ENCODE measurements at regions not wholly inside any gene's neighbourhood (a gene's known extent, or its start where the extent isn't known, plus 50 kb on each side); places are given as distances from the start of the nearest gene placed in this dataset.

DNA sequence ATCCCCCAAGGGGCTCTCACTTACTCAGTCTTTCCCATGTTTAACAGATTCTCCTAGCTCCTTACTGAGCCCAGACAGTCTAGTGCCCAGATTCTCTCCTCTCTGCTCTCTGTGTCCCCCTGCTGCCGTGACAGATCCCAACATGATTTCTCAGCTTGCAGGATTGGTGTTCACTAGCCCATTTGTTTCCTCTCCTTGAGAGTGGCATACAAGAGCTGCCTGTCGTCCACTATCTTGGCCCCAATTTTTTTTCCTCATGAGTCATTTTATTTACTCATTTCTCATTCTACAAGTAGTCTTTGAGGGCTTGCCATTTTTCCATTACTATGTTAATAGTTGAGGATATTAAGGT lies 199.9 kb upstream of the FN1 start (continued):
- no peak for TF ChIP-seq HMGA1 (CRISPR knock-in tag; conservative IDR thresholded peaks at IDR 0.05)
- TF ChIP-seq, protein P1, sequence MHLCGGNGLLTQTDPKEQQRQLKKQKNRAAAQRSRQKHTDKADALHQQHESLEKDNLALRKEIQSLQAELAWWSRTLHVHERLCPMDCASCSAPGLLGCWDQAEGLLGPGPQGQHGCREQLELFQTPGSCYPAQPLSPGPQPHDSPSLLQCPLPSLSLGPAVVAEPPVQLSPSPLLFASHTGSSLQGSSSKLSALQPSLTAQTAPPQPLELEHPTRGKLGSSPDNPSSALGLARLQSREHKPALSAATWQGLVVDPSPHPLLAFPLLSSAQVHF (CRISPR knock-in tag; IDR thresholded peaks at IDR 0.05), result no peak
- no peak for TF ChIP-seq FOXO1 (CRISPR knock-in tag; IDR thresholded peaks at IDR 0.05)
- TF ChIP-seq ZNF121 (CRISPR knock-in tag; IDR thresholded peaks at IDR 0.05), result no peak
- TF ChIP-seq SALL1 (CRISPR knock-in tag; IDR thresholded peaks at IDR 0.05), result no peak; the same call in 1 of the 2 replicates
- TF ChIP-seq CC2D1A (CRISPR knock-in tag; IDR thresholded peaks at IDR 0.05), result no peak
- TF ChIP-seq ATF7-NPFF (CRISPR knock-in tag; IDR thresholded peaks at IDR 0.05; ENCODE audit: low read depth), result no peak
- TF ChIP-seq FOXJ3 (CRISPR knock-in tag; IDR thresholded peaks at IDR 0.05; ENCODE audit: borderline replicate concordance), result no peak
- peak; percentile 49; the same call in 1 of the 2 replicates for TF ChIP-seq ZNF331 (CRISPR knock-in tag; IDR thresholded peaks at IDR 0.05)
- TF ChIP-seq, protein P2, sequence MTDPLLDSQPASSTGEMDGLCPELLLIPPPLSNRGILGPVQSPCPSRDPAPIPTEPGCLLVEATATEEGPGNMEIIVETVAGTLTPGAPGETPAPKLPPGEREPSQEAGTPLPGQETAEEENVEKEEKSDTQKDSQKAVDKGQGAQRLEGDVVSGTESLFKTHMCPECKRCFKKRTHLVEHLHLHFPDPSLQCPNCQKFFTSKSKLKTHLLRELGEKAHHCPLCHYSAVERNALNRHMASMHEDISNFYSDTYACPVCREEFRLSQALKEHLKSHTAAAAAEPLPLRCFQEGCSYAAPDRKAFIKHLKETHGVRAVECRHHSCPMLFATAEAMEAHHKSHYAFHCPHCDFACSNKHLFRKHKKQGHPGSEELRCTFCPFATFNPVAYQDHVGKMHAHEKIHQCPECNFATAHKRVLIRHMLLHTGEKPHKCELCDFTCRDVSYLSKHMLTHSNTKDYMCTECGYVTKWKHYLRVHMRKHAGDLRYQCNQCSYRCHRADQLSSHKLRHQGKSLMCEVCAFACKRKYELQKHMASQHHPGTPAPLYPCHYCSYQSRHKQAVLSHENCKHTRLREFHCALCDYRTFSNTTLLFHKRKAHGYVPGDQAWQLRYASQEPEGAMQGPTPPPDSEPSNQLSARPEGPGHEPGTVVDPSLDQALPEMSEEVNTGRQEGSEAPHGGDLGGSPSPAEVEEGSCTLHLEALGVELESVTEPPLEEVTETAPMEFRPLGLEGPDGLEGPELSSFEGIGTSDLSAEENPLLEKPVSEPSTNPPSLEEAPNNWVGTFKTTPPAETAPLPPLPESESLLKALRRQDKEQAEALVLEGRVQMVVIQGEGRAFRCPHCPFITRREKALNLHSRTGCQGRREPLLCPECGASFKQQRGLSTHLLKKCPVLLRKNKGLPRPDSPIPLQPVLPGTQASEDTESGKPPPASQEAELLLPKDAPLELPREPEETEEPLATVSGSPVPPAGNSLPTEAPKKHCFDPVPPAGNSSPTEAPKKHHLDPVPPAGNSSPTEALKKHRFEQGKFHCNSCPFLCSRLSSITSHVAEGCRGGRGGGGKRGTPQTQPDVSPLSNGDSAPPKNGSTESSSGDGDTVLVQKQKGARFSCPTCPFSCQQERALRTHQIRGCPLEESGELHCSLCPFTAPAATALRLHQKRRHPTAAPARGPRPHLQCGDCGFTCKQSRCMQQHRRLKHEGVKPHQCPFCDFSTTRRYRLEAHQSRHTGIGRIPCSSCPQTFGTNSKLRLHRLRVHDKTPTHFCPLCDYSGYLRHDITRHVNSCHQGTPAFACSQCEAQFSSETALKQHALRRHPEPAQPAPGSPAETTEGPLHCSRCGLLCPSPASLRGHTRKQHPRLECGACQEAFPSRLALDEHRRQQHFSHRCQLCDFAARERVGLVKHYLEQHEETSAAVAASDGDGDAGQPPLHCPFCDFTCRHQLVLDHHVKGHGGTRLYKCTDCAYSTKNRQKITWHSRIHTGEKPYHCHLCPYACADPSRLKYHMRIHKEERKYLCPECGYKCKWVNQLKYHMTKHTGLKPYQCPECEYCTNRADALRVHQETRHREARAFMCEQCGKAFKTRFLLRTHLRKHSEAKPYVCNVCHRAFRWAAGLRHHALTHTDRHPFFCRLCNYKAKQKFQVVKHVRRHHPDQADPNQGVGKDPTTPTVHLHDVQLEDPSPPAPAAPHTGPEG (CRISPR knock-in tag; IDR thresholded peaks at IDR 0.05), result no peak
- no peak for TF ChIP-seq ZNF160 (CRISPR knock-in tag; IDR thresholded peaks at IDR 0.05)
- TF ChIP-seq, protein P3, sequence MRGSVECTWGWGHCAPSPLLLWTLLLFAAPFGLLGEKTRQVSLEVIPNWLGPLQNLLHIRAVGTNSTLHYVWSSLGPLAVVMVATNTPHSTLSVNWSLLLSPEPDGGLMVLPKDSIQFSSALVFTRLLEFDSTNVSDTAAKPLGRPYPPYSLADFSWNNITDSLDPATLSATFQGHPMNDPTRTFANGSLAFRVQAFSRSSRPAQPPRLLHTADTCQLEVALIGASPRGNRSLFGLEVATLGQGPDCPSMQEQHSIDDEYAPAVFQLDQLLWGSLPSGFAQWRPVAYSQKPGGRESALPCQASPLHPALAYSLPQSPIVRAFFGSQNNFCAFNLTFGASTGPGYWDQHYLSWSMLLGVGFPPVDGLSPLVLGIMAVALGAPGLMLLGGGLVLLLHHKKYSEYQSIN (CRISPR knock-in tag; IDR thresholded peaks at IDR 0.05; ENCODE audit: borderline replicate concordance), result no peak
- no peak for TF ChIP-seq NCOR1 (IDR thresholded peaks at IDR 0.05; ENCODE audit: borderline replicate concordance, low read length)
- no peak for TF ChIP-seq SMARCE1 (IDR thresholded peaks at IDR 0.05; ENCODE audit: borderline replicate concordance)
- 0 out of 2 replicates have a peak, but pooled peaks have one; percentile 21 for TF ChIP-seq SOX5 (CRISPR knock-in tag; IDR thresholded peaks at IDR 0.05; ENCODE audit: borderline replicate concordance)
- 0 out of 2 replicates have a peak, but pooled peaks have one; percentile 27 for TF ChIP-seq ZNF629 (CRISPR knock-in tag; conservative IDR thresholded peaks at IDR 0.05)
- TF ChIP-seq, protein P4, sequence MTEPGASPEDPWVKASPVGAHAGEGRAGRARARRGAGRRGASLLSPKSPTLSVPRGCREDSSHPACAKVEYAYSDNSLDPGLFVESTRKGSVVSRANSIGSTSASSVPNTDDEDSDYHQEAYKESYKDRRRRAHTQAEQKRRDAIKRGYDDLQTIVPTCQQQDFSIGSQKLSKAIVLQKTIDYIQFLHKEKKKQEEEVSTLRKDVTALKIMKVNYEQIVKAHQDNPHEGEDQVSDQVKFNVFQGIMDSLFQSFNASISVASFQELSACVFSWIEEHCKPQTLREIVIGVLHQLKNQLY (CRISPR knock-in tag; IDR thresholded peaks at IDR 0.05), result no peak
- no peak for TF ChIP-seq KDM2A (CRISPR knock-in tag; IDR thresholded peaks at IDR 0.05; ENCODE audit: borderline replicate concordance, low read depth)
- TF ChIP-seq, protein P5, sequence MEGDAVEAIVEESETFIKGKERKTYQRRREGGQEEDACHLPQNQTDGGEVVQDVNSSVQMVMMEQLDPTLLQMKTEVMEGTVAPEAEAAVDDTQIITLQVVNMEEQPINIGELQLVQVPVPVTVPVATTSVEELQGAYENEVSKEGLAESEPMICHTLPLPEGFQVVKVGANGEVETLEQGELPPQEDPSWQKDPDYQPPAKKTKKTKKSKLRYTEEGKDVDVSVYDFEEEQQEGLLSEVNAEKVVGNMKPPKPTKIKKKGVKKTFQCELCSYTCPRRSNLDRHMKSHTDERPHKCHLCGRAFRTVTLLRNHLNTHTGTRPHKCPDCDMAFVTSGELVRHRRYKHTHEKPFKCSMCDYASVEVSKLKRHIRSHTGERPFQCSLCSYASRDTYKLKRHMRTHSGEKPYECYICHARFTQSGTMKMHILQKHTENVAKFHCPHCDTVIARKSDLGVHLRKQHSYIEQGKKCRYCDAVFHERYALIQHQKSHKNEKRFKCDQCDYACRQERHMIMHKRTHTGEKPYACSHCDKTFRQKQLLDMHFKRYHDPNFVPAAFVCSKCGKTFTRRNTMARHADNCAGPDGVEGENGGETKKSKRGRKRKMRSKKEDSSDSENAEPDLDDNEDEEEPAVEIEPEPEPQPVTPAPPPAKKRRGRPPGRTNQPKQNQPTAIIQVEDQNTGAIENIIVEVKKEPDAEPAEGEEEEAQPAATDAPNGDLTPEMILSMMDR (CRISPR knock-in tag; IDR thresholded peaks at IDR 0.05), result peak; percentile 61
- no peak for TF ChIP-seq KMT2A (CRISPR knock-in tag; IDR thresholded peaks at IDR 0.05)
- TF ChIP-seq ZNF678 (CRISPR knock-in tag; IDR thresholded peaks at IDR 0.05), result no peak
- TF ChIP-seq ZNF484 (CRISPR knock-in tag; IDR thresholded peaks at IDR 0.05; ENCODE audit: borderline replicate concordance, low read depth), result no peak
- no peak for TF ChIP-seq EZH2 (conservative IDR thresholded peaks at IDR 0.05; ENCODE audit: low read depth, low read length)

All from HepG2 (cell line).